Liver (tissue), 8 donors: ENCODE measurements at regions not wholly inside any gene's neighbourhood (a gene's known extent, or its start where the extent isn't known, plus 50 kb on each side); places are given as distances from the start of the nearest gene placed in this dataset.

Experiments
- DNase-seq: peaks from one replicate; pipeline ENCODE4 v3.0.0-alpha.2; 2017; ENCODE audit warnings: low spot score
- H3K27ac ChIP-seq, 2 donors: one replicate each; pipeline ENCODE4 v1.7.0; 2013; ENCODE audit warnings: inconsistent platforms in 2 of 2, low read length in 2 of 2, control low read depth in 1 of 2, low read depth in 1 of 2, mild to moderate bottlenecking in 1 of 2
- H3K27me3 ChIP-seq, 4 donors: one replicate each; pipeline versions ENCODE4 v1.6.1 to v1.7.0; 2013; ENCODE audit warnings: low read length in 3 of 4, inconsistent platforms in 1 of 4, mild to moderate bottlenecking in 1 of 4, moderate library complexity in 1 of 4; ENCODE audit not compliant: control insufficient read depth in 4 of 4, insufficient read depth in 4 of 4
- H3K36me3 ChIP-seq, 4 donors: one replicate each; pipeline versions ENCODE4 v1.6.1 to v1.7.0; 2013; ENCODE audit warnings: low read length in 3 of 4, mild to moderate bottlenecking in 3 of 4, low read depth in 1 of 4, moderate library complexity in 1 of 4; ENCODE audit not compliant: control insufficient read depth in 4 of 4, insufficient read depth in 3 of 4
- H3K4me1 ChIP-seq, 4 donors: one replicate each; pipeline versions ENCODE4 v1.6.1 to v1.7.0; 2013; ENCODE audit warnings: low read length in 3 of 4, mild to moderate bottlenecking in 3 of 4, moderate library complexity in 1 of 4; ENCODE audit not compliant: control insufficient read depth in 4 of 4, insufficient read depth in 4 of 4
- H3K4me3 ChIP-seq, 3 donors: one replicate each; pipeline versions ENCODE4 v1.6.1 to v1.7.0; 2013; ENCODE audit warnings: low read length in 3 of 3, control low read depth in 1 of 3, low read depth in 1 of 3, mild to moderate bottlenecking in 1 of 3
- H3K9ac ChIP-seq, 2 donors: one replicate each; pipeline ENCODE4 v1.7.0; 2013; ENCODE audit warnings: low read length in 2 of 2, mild to moderate bottlenecking in 2 of 2, moderate library complexity in 2 of 2, control low read depth in 1 of 2, low read depth in 1 of 2
- H3K9me3 ChIP-seq, 4 donors: one replicate each; pipeline versions ENCODE4 v1.6.1 to v1.7.0; 2013; ENCODE audit warnings: low read length in 3 of 4; ENCODE audit not compliant: control insufficient read depth in 4 of 4
- EGR1 ChIP-seq, 2 donors: IDR thresholded peaks; 2 replicates each; pipeline ENCODE4 v1.6.1; 2016 to 2018; ENCODE audit warnings: antibody characterized with exemption in 2 of 2, low read depth in 2 of 2
- FOXA1 ChIP-seq: IDR thresholded peaks from 2 replicates; pipeline ENCODE4 v1.6.1; 2016; ENCODE audit warnings: antibody characterized with exemption
- FOXA2 ChIP-seq: IDR thresholded peaks from 2 replicates; pipeline ENCODE4 v1.6.1; 2016; ENCODE audit warnings: antibody characterized with exemption
- GABPA ChIP-seq, 2 donors: IDR thresholded peaks in 1 of 2; conservative IDR thresholded peaks in 1 of 2; 2 replicates each; pipeline ENCODE4 v1.6.1; 2016; ENCODE audit warnings: antibody characterized with exemption in 2 of 2, mild to moderate bottlenecking in 1 of 2, moderate library complexity in 1 of 2
- HNF4A ChIP-seq, 2 donors: conservative IDR thresholded peaks; 2 replicates each; pipeline ENCODE4 v1.6.1; 2016; ENCODE audit warnings: antibody characterized with exemption in 2 of 2, mild to moderate bottlenecking in 2 of 2
- HNF4G ChIP-seq: IDR thresholded peaks from 2 replicates; pipeline ENCODE4 v1.6.1; 2016; ENCODE audit warnings: antibody characterized with exemption
- JUND ChIP-seq, 2 donors: IDR thresholded peaks; 2 replicates each; pipeline ENCODE4 v1.6.1; 2016; ENCODE audit warnings: antibody characterized with exemption in 2 of 2
- RAD21 ChIP-seq, 2 donors: IDR thresholded peaks; 2 replicates each; pipeline ENCODE4 v1.6.1; 2016; ENCODE audit warnings: antibody characterized with exemption in 2 of 2, mild to moderate bottlenecking in 2 of 2
- RXRA ChIP-seq, 2 donors: IDR thresholded peaks; 2 replicates each; pipeline ENCODE4 v1.6.1; 2017 to 2018; ENCODE audit warnings: antibody characterized with exemption in 2 of 2, mild to moderate bottlenecking in 1 of 2
- SP1 ChIP-seq: IDR thresholded peaks from 2 replicates; pipeline ENCODE4 v1.6.1; 2018; ENCODE audit warnings: antibody characterized with exemption, mild to moderate bottlenecking
- TAF1 ChIP-seq: conservative IDR thresholded peaks from 2 replicates; pipeline ENCODE4 v1.6.1; 2016; ENCODE audit warnings: antibody characterized with exemption, mild to moderate bottlenecking
- YY1 ChIP-seq: IDR thresholded peaks from 2 replicates; pipeline ENCODE4 v1.6.1; 2016; ENCODE audit warnings: antibody characterized with exemption, mild to moderate bottlenecking
- WGBS: extraction: QIAGEN DNeasy Blood & Tissue Kit; methylation state at CpG from one replicate; pipeline ENCODE4 v1.1.7; 2013; 5-methylcytosine and 5-hydroxymethylcytosine counted together
- TF ChIP-seq, protein P1 (sequence below): IDR thresholded peaks from 2 replicates; pipeline ENCODE4 v1.6.1; 2016; ENCODE audit warnings: antibody characterized with exemption
- TF ChIP-seq, protein P2 (sequence below): IDR thresholded peaks from 2 replicates; pipeline ENCODE4 v1.6.1; 2016; ENCODE audit warnings: antibody characterized with exemption
- TF ChIP-seq, protein P3 (sequence below): IDR thresholded peaks from 2 replicates; pipeline ENCODE4 v1.6.1; 2016; ENCODE audit warnings: antibody characterized with exemption
- TF ChIP-seq, protein P4 (sequence below): IDR thresholded peaks from 2 replicates; pipeline ENCODE4 v1.6.1; 2016; ENCODE audit warnings: antibody characterized with exemption, mild to moderate bottlenecking
- TF ChIP-seq, protein P5 (sequence below): fragments of 150-350 bp; IDR thresholded peaks from 2 replicates; pipeline ENCODE4 v1.5.1; 2017; ENCODE audit warnings: improper control_type of control experiment, low read depth, low read length; ENCODE audit not compliant: missing input control
- donor health status: healthy.
- donor health status: healthy.
- donor health status: healthy.
- donor health status: healthy.
- donor health status: healthy.

DNA sequence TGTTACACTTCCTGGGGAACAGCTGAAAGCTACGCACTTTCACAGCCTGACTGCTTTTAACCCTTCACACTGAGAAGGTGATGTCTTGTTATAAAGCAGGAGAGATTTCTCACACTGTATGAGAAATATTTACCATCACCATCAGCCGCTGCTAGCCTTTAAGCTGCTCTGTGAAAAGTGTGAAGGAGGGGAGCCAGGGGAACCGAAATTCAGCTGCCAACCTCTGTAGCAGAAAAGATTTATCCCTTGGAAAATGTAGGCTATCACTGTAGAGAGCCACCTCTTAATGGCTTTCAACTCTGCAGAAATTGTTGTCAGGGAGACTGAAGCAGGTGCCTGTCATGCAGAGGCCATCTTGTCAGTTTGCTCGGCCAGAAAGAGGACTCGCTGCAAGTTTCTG, 145.3 kb downstream of the SP3 start:
- DNase-seq = no peak
- no peak overlapping the region for H3K27ac ChIP-seq
- no peak for TF ChIP-seq FOXA2
- TF ChIP-seq HNF4A (conservative IDR thresholded peaks at IDR 0.05) = no peak
- TF ChIP-seq YY1 = no peak
- TF ChIP-seq, protein P1, sequence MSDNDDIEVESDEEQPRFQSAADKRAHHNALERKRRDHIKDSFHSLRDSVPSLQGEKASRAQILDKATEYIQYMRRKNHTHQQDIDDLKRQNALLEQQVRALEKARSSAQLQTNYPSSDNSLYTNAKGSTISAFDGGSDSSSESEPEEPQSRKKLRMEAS = no peak
- no peak for TF ChIP-seq FOXA1
- TF ChIP-seq GABPA (IDR thresholded peaks at IDR 0.05 in 1 of 2, conservative IDR thresholded peaks at IDR 0.05 in 1 of 2) = no peak
- TF ChIP-seq SP1 = no peak
- no peak for TF ChIP-seq RXRA (IDR thresholded peaks at IDR 0.05)
- TF ChIP-seq EGR1 (IDR thresholded peaks at IDR 0.05; ENCODE audit: low read depth in 2 of 2) = no peak
- TF ChIP-seq, protein P2, sequence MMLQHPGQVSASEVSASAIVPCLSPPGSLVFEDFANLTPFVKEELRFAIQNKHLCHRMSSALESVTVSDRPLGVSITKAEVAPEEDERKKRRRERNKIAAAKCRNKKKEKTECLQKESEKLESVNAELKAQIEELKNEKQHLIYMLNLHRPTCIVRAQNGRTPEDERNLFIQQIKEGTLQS = no peak
- no peak for TF ChIP-seq HNF4G
- TF ChIP-seq RAD21 (IDR thresholded peaks at IDR 0.05) = no peak
- no peak overlapping the region for H3K4me3 ChIP-seq
- H3K9ac ChIP-seq = no peak overlapping the region
- no peaks in the 10 kb centered on the region for H3K36me3 ChIP-seq
- no peaks in the 10 kb centered on the region for H3K9me3 ChIP-seq
- peaks cover 0 to 6% (median 2%) of the 10 kb centered on the region in 4 donors for H3K27me3 ChIP-seq
- 78% methylated on average over 5 of the region's 5 CpGs for WGBS
- H3K4me1 ChIP-seq = no peaks in the 10 kb centered on the region

DNA sequence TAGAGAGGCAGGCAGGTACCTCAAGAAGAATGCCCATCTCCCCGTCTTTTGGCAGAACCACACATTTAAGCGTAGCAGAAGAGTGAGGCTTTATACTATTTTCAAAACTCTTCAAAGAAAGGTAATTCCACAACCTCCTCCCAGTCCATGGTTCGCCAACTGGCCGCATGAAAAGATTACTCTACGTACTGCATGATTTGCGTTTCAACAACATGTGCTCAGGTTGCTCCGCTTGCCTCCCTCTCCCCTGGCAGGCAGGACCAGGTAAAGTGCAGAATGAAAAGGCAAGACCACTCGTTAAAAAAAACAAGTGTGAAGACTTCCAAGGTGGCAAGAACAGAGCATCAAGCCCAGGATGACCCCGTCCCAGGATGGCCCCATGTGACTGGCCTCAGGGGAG, 143.7 kb downstream of the SP3 start:
- H3K9me3 ChIP-seq = no peaks in the 10 kb centered on the region
- no peak for DNase-seq
- H3K27me3 ChIP-seq = peaks cover 0 to 6% (median 2%) of the 10 kb centered on the region in 4 donors
- WGBS = 81% methylated on average over 9 of the region's 9 CpGs
- no peaks in the 10 kb centered on the region for H3K4me1 ChIP-seq
- no peak overlapping the region for H3K9ac ChIP-seq
- H3K4me3 ChIP-seq = no peak overlapping the region
- TF ChIP-seq SP1 (no peak), GABPA (IDR thresholded peaks at IDR 0.05 in 1 of 2, conservative IDR thresholded peaks at IDR 0.05 in 1 of 2) (no peak), TAF1 (no peak)
- no peak overlapping the region for H3K27ac ChIP-seq
- no peaks in the 10 kb centered on the region for H3K36me3 ChIP-seq

DNA sequence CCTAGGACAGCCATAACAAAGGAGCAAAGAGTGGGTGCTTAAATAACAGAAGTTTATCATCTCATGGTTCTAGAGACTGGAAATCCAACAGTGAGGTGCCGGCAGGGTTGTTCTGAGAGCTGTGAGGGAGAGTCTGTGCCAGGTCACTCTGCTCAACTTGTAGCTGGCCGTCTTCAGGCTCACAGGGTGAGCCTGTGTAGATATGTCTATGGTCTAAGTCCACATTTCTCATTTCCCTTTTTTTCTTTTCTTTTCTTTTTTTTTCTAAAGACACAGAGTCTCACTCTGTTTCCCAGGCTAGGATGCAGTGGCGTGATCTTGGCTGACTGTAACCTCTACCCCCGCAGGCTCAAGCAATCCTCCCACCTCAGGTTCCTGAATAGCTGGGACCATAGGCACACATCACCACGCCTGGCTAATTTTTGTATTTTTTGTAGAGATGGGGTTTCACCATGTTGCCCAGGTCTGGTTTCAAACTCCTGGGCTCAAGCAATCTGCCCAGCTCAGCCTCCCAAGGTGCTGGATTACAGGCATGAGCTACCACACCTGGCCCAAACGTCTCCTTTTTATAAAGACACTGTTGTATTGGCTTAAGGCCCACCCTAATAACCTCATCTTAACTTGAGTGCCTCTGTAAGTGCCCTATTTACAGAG, 142.2 kb downstream of the SP3 start:
- DNase-seq = no peak
- no peaks in the 10 kb centered on the region for H3K9me3 ChIP-seq
- no peaks in the 10 kb centered on the region for H3K36me3 ChIP-seq
- no peak for TF ChIP-seq GABPA (IDR thresholded peaks at IDR 0.05 in 1 of 2, conservative IDR thresholded peaks at IDR 0.05 in 1 of 2)
- TF ChIP-seq, protein P3, sequence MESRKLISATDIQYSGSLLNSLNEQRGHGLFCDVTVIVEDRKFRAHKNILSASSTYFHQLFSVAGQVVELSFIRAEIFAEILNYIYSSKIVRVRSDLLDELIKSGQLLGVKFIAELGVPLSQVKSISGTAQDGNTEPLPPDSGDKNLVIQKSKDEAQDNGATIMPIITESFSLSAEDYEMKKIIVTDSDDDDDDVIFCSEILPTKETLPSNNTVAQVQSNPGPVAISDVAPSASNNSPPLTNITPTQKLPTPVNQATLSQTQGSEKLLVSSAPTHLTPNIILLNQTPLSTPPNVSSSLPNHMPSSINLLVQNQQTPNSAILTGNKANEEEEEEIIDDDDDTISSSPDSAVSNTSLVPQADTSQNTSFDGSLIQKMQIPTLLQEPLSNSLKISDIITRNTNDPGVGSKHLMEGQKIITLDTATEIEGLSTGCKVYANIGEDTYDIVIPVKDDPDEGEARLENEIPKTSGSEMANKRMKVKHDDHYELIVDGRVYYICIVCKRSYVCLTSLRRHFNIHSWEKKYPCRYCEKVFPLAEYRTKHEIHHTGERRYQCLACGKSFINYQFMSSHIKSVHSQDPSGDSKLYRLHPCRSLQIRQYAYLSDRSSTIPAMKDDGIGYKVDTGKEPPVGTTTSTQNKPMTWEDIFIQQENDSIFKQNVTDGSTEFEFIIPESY = no peak
- TF ChIP-seq, protein P1 = no peak
- TF ChIP-seq FOXA1 = no peak
- TF ChIP-seq HNF4A (conservative IDR thresholded peaks at IDR 0.05) = no peak
- no peak for TF ChIP-seq HNF4G
- no peak for TF ChIP-seq TAF1
- no peak for TF ChIP-seq FOXA2
- TF ChIP-seq, protein P4, sequence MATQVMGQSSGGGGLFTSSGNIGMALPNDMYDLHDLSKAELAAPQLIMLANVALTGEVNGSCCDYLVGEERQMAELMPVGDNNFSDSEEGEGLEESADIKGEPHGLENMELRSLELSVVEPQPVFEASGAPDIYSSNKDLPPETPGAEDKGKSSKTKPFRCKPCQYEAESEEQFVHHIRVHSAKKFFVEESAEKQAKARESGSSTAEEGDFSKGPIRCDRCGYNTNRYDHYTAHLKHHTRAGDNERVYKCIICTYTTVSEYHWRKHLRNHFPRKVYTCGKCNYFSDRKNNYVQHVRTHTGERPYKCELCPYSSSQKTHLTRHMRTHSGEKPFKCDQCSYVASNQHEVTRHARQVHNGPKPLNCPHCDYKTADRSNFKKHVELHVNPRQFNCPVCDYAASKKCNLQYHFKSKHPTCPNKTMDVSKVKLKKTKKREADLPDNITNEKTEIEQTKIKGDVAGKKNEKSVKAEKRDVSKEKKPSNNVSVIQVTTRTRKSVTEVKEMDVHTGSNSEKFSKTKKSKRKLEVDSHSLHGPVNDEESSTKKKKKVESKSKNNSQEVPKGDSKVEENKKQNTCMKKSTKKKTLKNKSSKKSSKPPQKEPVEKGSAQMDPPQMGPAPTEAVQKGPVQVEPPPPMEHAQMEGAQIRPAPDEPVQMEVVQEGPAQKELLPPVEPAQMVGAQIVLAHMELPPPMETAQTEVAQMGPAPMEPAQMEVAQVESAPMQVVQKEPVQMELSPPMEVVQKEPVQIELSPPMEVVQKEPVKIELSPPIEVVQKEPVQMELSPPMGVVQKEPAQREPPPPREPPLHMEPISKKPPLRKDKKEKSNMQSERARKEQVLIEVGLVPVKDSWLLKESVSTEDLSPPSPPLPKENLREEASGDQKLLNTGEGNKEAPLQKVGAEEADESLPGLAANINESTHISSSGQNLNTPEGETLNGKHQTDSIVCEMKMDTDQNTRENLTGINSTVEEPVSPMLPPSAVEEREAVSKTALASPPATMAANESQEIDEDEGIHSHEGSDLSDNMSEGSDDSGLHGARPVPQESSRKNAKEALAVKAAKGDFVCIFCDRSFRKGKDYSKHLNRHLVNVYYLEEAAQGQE = no peak
- TF ChIP-seq JUND (IDR thresholded peaks at IDR 0.05) = no peak
- TF ChIP-seq, protein P5, sequence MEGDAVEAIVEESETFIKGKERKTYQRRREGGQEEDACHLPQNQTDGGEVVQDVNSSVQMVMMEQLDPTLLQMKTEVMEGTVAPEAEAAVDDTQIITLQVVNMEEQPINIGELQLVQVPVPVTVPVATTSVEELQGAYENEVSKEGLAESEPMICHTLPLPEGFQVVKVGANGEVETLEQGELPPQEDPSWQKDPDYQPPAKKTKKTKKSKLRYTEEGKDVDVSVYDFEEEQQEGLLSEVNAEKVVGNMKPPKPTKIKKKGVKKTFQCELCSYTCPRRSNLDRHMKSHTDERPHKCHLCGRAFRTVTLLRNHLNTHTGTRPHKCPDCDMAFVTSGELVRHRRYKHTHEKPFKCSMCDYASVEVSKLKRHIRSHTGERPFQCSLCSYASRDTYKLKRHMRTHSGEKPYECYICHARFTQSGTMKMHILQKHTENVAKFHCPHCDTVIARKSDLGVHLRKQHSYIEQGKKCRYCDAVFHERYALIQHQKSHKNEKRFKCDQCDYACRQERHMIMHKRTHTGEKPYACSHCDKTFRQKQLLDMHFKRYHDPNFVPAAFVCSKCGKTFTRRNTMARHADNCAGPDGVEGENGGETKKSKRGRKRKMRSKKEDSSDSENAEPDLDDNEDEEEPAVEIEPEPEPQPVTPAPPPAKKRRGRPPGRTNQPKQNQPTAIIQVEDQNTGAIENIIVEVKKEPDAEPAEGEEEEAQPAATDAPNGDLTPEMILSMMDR = no peak
- no peak for TF ChIP-seq SP1
- no peak for TF ChIP-seq EGR1 (IDR thresholded peaks at IDR 0.05; ENCODE audit: low read depth in 2 of 2)
- no peak for TF ChIP-seq YY1
- TF ChIP-seq RAD21 (IDR thresholded peaks at IDR 0.05) = no peak
- no peak overlapping the region for H3K9ac ChIP-seq
- WGBS = 83% methylated on average over 6 of the region's 6 CpGs
- no peak overlapping the region for H3K4me3 ChIP-seq
- no peak overlapping the region for H3K27ac ChIP-seq
- H3K4me1 ChIP-seq = no peaks in the 10 kb centered on the region
- H3K27me3 ChIP-seq = peaks cover 0 to 6% (median 2%) of the 10 kb centered on the region in 4 donors
